ENCODE measurements at regions not wholly inside any gene's neighbourhood (a gene's known extent, or its start where the extent isn't known, plus 50 kb on each side); places are given as distances from the start of the nearest gene placed in this dataset.

GRCh38 chr13:86085890-86086289 is 286.7 kb upstream of the SLITRK6 start:
- ATAC-seq: no peak
- Histone ChIP-seq H3K9me3 (no peaks in the 10 kb centered on the region), H3K27me3 (no peaks in the 10 kb centered on the region), H3K27ac (no peak overlapping the region), H3K4me3 (no peak overlapping the region), H3K36me3 (no peaks in the 10 kb centered on the region), H3K4me1 (no peaks in the 10 kb centered on the region)
- DNase-seq: no peak
- intact Hi-C loops (cut with DNase I): no loop called here
- no peak for TF ChIP-seq CTCF (IDR thresholded peaks at IDR 0.05)

GRCh38 chr13:86082121-86082520 is 282.9 kb upstream of the SLITRK6 start:
- no peak for TF ChIP-seq CTCF (IDR thresholded peaks at IDR 0.05)
- intact Hi-C loops (cut with DNase I): no loop called here
- no peak overlapping the region for H3K27ac ChIP-seq
- no peak for DNase-seq
- no peaks in the 10 kb centered on the region for H3K36me3 ChIP-seq
- no peak for ATAC-seq
- no peak overlapping the region for H3K4me3 ChIP-seq
- no peaks in the 10 kb centered on the region for H3K9me3 ChIP-seq
- H3K4me1 ChIP-seq: no peaks in the 10 kb centered on the region
- no peaks in the 10 kb centered on the region for H3K27me3 ChIP-seq

- intact Hi-C loops (cut with DNase I): no loop called here
- Histone ChIP-seq H3K27ac (no peak overlapping the region), H3K36me3 (no peaks in the 10 kb centered on the region), H3K4me3 (no peak overlapping the region), H3K4me1 (no peaks in the 10 kb centered on the region), H3K9me3 (no peaks in the 10 kb centered on the region), H3K27me3 (no peaks in the 10 kb centered on the region)
- ATAC-seq: no peak
- TF ChIP-seq CTCF (IDR thresholded peaks at IDR 0.05): no peak
- DNase-seq: no peak
Measured at GRCh38 chr13:86080340-86080995, 281.2 kb upstream of the SLITRK6 start.

GRCh38 chr13:86066611-86067365 is 267.6 kb upstream of the SLITRK6 start:
- no peaks in the 10 kb centered on the region for H3K4me1 ChIP-seq
- H3K4me3 ChIP-seq: no peak overlapping the region
- TF ChIP-seq CTCF (IDR thresholded peaks at IDR 0.05): no peak
- no peak overlapping the region for H3K27ac ChIP-seq
- H3K36me3 ChIP-seq: no peaks in the 10 kb centered on the region
- H3K27me3 ChIP-seq: no peaks in the 10 kb centered on the region
- intact Hi-C loops (cut with DNase I): no loop called here
- no peak for DNase-seq
- no peak for ATAC-seq
- no peaks in the 10 kb centered on the region for H3K9me3 ChIP-seq

- intact Hi-C loops (cut with DNase I): no loop called here
- no peaks in the 10 kb centered on the region for H3K4me1 ChIP-seq
- peaks cover 8% of the 10 kb centered on the region for H3K9me3 ChIP-seq
- DNase-seq (no peak), ATAC-seq (no peak)
- H3K4me3 ChIP-seq: no peak overlapping the region
- H3K27ac ChIP-seq: no peak overlapping the region
- H3K27me3 ChIP-seq: no peaks in the 10 kb centered on the region
- no peaks in the 10 kb centered on the region for H3K36me3 ChIP-seq
- no peak for TF ChIP-seq CTCF (IDR thresholded peaks at IDR 0.05)
Measured at GRCh38 chr13:86052141-86052540, 252.9 kb upstream of the SLITRK6 start.
